Stimulated activated CD4-positive, alpha-beta T cell treated with anti-CD3 and anti-CD28 coated beads, Interleukin-4, amount 100 ng/mL, for 48 hours (primary cell): ENCODE measurements at regions not wholly inside any gene's neighbourhood (a gene's known extent, or its start where the extent isn't known, plus 50 kb on each side); places are given as distances from the start of the nearest gene placed in this dataset.
"Not testable (repeated sequence)": the region's sequence is repeated elsewhere in the genome, so short reads cannot be mapped to it uniquely, and the experiment has no call there.

ENCODE experiments used
- DNase-seq, 2 donors: peaks; one replicate each; pipeline ENCODE4 v3.0.0-alpha.2; 2020; ENCODE audit warnings: low read depth in 2 of 2

GRCh38 chr3:98644168-98644567, 50.8 kb upstream of the CPOX start:
- no peak for DNase-seq

GRCh38 chr3:98645039-98645438, 51.6 kb upstream of the CPOX start:
- no peak for DNase-seq

- no peak for DNase-seq
Measured at GRCh38 chr3:98646680-98647079, 53.3 kb upstream of the CPOX start.

- DNase-seq = no peak
Measured at GRCh38 chr3:98647197-98647596, 53.8 kb upstream of the CPOX start.

- no peak for DNase-seq
Measured at GRCh38 chr3:98650971-98651779, 57.8 kb upstream of the CPOX start.

- DNase-seq = no peak
Measured at GRCh38 chr3:98651780-98652077, 58.3 kb upstream of the CPOX start.

- no peak for DNase-seq
Measured at GRCh38 chr3:98655666-98656065, 62.3 kb upstream of the CPOX start.

GRCh38 chr3:98657457-98657856, 64.0 kb upstream of the CPOX start:
- peak; percentile 12 to 27 for DNase-seq

GRCh38 chr3:98662699-98663098, 69.3 kb upstream of the CPOX start:
- no peak for DNase-seq

GRCh38 chr3:98670020-98670419, 76.6 kb upstream of the CPOX start:
- no peak for DNase-seq

- DNase-seq = no peak
Measured at GRCh38 chr3:98679986-98680385, 83.2 kb upstream of the ST3GAL6 start.

- no peak for DNase-seq
Measured at GRCh38 chr3:98680723-98681122, 82.4 kb upstream of the ST3GAL6 start.

GRCh38 chr3:98681486-98681885, 81.7 kb upstream of the ST3GAL6 start:
- DNase-seq = no peak

GRCh38 chr3:98682391-98682790, 80.7 kb upstream of the ST3GAL6 start:
- not testable (repeated sequence) for DNase-seq

- no peak for DNase-seq
Measured at GRCh38 chr3:98688363-98688762, 74.8 kb upstream of the ST3GAL6 start.

- DNase-seq = no peak
Measured at GRCh38 chr3:98690876-98691275, 72.3 kb upstream of the ST3GAL6 start.

GRCh38 chr3:98691897-98692296, 71.2 kb upstream of the ST3GAL6 start:
- DNase-seq = no peak

- DNase-seq = no peak
Measured at GRCh38 chr3:98692787-98693473, 70.2 kb upstream of the ST3GAL6 start.

GRCh38 chr3:98695796-98696195, 67.3 kb upstream of the ST3GAL6 start:
- DNase-seq = no peak

- DNase-seq = not testable (repeated sequence)
Measured at GRCh38 chr3:98696296-98696695, 66.8 kb upstream of the ST3GAL6 start.

- no peak for DNase-seq
Measured at GRCh38 chr3:98697225-98697624, 65.9 kb upstream of the ST3GAL6 start.

GRCh38 chr3:98699132-98699531, 64.0 kb upstream of the ST3GAL6 start:
- DNase-seq = no peak

- no peak for DNase-seq
Measured at GRCh38 chr3:98701071-98701675, 62.0 kb upstream of the ST3GAL6 start.
